Osteocyte (in vitro differentiated cells): ENCODE measurements at regions not wholly inside any gene's neighbourhood (a gene's known extent, or its start where the extent isn't known, plus 50 kb on each side); places are given as distances from the start of the nearest gene placed in this dataset.
"Not testable (repeated sequence)": the region's sequence is repeated elsewhere in the genome, so short reads cannot be mapped to it uniquely, and the experiment has no call there.

ENCODE experiments used
- DNase-seq: peaks from one replicate; pipeline ENCODE4 v3.0.0; 2021; ENCODE audit warnings: mixed read lengths; ENCODE audit not compliant: unreplicated experiment; ENCODE audit errors: extremely low spot score
- H3K27ac Mint-ChIP-seq: one replicate; pipeline ENCODE4 v1.8.0; 2021; ENCODE audit warnings: mild to moderate bottlenecking, mixed read lengths; ENCODE audit not compliant: unreplicated experiment
- H3K27me3 Mint-ChIP-seq: one replicate; pipeline ENCODE4 v1.8.0; 2021; ENCODE audit warnings: mixed read lengths; ENCODE audit not compliant: unreplicated experiment
- H3K36me3 Mint-ChIP-seq: one replicate; pipeline ENCODE4 v1.8.0; 2021; ENCODE audit warnings: mixed read lengths; ENCODE audit not compliant: unreplicated experiment
- H3K4me1 Mint-ChIP-seq: one replicate; pipeline ENCODE4 v1.8.0; 2021; ENCODE audit warnings: mixed read lengths; ENCODE audit not compliant: unreplicated experiment
- H3K4me3 Mint-ChIP-seq: one replicate; pipeline ENCODE4 v1.8.0; 2021; ENCODE audit warnings: mild to moderate bottlenecking, moderate library complexity, mixed read lengths; ENCODE audit not compliant: unreplicated experiment
- H3K9me3 Mint-ChIP-seq: one replicate; pipeline ENCODE4 v1.8.0; 2021; ENCODE audit warnings: mixed read lengths; ENCODE audit not compliant: unreplicated experiment
- TF ChIP-seq, protein P1 (sequence below): fragments of 200-600 bp; sonication (generic); IDR thresholded peaks from 2 replicates; pipeline ENCODE4 v1.5.0; 2021; ENCODE audit warnings: antibody characterized with exemption, mild to moderate bottlenecking, moderate library complexity

- H3K36me3 Mint-ChIP-seq = peaks cover 18% of the 10 kb centered on the region
- no peak overlapping the region for H3K27ac Mint-ChIP-seq
- no peak overlapping the region for H3K4me3 Mint-ChIP-seq
- H3K27me3 Mint-ChIP-seq = no peaks in the 10 kb centered on the region
- TF ChIP-seq, protein P1, sequence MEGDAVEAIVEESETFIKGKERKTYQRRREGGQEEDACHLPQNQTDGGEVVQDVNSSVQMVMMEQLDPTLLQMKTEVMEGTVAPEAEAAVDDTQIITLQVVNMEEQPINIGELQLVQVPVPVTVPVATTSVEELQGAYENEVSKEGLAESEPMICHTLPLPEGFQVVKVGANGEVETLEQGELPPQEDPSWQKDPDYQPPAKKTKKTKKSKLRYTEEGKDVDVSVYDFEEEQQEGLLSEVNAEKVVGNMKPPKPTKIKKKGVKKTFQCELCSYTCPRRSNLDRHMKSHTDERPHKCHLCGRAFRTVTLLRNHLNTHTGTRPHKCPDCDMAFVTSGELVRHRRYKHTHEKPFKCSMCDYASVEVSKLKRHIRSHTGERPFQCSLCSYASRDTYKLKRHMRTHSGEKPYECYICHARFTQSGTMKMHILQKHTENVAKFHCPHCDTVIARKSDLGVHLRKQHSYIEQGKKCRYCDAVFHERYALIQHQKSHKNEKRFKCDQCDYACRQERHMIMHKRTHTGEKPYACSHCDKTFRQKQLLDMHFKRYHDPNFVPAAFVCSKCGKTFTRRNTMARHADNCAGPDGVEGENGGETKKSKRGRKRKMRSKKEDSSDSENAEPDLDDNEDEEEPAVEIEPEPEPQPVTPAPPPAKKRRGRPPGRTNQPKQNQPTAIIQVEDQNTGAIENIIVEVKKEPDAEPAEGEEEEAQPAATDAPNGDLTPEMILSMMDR = no peak
- no peaks in the 10 kb centered on the region for H3K9me3 Mint-ChIP-seq
- H3K4me1 Mint-ChIP-seq = peaks cover 1% of the 10 kb centered on the region
- no peak for DNase-seq
These were observed 63.0 kb upstream of the CYP1B1 start for GRCh38 chr2:38138996-38139395.

GRCh38 chr2:38138419-38138818 is 62.5 kb upstream of the CYP1B1 start:
- H3K27ac Mint-ChIP-seq = no peak overlapping the region
- TF ChIP-seq, protein P1 = no peak

DNA sequence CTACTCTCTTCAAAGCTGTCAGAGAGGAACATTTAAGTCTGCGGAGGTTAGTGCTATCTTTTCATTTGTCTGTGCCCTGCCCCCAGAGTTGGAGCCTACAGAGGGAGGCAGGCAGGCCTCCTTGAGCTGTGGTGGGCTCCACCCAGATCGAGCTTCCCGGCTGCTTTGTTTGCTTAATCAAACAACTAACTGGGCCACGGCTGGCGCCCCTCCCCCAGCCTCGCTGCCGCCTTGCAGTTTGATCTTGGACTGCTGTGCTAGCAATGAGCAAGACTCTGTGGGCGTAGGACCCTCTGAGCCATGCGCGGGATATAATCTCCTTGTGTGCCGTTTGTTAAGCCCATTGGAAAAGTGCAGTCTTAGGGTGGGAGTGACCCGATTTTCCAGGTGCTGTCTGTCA is 62.0 kb upstream of the CYP1B1 start:
- not testable (repeated sequence) for H3K27ac Mint-ChIP-seq, H3K9me3 Mint-ChIP-seq, H3K27me3 Mint-ChIP-seq, H3K4me3 Mint-ChIP-seq, H3K4me1 Mint-ChIP-seq, DNase-seq
- peaks cover 18% of the 10 kb centered on the region for H3K36me3 Mint-ChIP-seq

More at GRCh38 chr2:38138419-38138818, 62.5 kb upstream of the CYP1B1 start:
- Mint-ChIP-seq H3K4me3 (no peak overlapping the region), H3K36me3 (peaks cover 18% of the 10 kb centered on the region), H3K27me3 (no peaks in the 10 kb centered on the region), H3K9me3 (no peaks in the 10 kb centered on the region), H3K4me1 (peaks cover 1% of the 10 kb centered on the region)
- no peak for DNase-seq

- H3K36me3 Mint-ChIP-seq = peaks cover 5% of the 10 kb centered on the region
- TF ChIP-seq, protein P1 = no peak
- H3K4me1 Mint-ChIP-seq = peaks cover 7% of the 10 kb centered on the region
- no peak for DNase-seq
- H3K4me3 Mint-ChIP-seq = no peak overlapping the region
- H3K9me3 Mint-ChIP-seq = peaks cover 8% of the 10 kb centered on the region
- no peak overlapping the region for H3K27ac Mint-ChIP-seq
- no peaks in the 10 kb centered on the region for H3K27me3 Mint-ChIP-seq
These were observed 55.7 kb upstream of the CYP1B1 start for GRCh38 chr2:38131676-38132075.

GRCh38 chr2:38130876-38131275 is 54.9 kb upstream of the CYP1B1 start:
- Mint-ChIP-seq H3K27ac (no peak overlapping the region), H3K9me3 (peaks cover 8% of the 10 kb centered on the region), H3K27me3 (no peaks in the 10 kb centered on the region)

More at GRCh38 chr2:38130876-38131275, 54.9 kb upstream of the CYP1B1 start:
- DNase-seq = no peak
- no peak overlapping the region for H3K4me3 Mint-ChIP-seq
- H3K4me1 Mint-ChIP-seq = peaks cover 7% of the 10 kb centered on the region
- TF ChIP-seq, protein P1 = no peak
- H3K36me3 Mint-ChIP-seq = peaks cover 3% of the 10 kb centered on the region
